Skeletal muscle cell (primary cell): ENCODE measurements at regions not wholly inside any gene's neighbourhood (a gene's known extent, or its start where the extent isn't known, plus 50 kb on each side); places are given as distances from the start of the nearest gene placed in this dataset.

Experiments
- DNase-seq: peaks from one replicate; pipeline ENCODE4 v3.0.0-alpha.2; 2010; ENCODE audit warnings: low read depth
- H3K4me3 ChIP-seq: 2 replicates; pipeline ENCODE4 v1.5.1; 2011; ENCODE audit warnings: low read depth, mild to moderate bottlenecking, control low read depth, low read length, moderate library complexity

DNA sequence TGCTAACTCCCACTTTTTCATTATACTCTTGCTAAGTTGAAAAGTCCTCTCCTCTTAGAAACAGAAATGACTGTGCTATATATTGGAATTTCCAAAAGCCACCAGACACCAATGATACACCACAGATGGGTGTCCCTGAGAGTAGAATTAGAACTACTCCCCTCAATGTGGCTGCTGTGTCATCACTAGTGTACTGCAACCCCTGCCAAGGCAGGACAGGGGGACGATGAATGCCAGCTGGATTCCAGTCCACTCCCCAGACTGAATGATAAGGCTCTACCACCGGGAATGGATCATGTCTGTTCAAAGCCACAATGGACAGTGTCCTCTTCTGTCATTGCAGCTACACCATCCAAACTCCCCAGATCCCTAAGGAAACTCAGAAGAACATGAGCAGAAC, 69.7 kb upstream of the EDNRB start:
- no peak for DNase-seq
- H3K4me3 ChIP-seq = no peak overlapping the region

DNA sequence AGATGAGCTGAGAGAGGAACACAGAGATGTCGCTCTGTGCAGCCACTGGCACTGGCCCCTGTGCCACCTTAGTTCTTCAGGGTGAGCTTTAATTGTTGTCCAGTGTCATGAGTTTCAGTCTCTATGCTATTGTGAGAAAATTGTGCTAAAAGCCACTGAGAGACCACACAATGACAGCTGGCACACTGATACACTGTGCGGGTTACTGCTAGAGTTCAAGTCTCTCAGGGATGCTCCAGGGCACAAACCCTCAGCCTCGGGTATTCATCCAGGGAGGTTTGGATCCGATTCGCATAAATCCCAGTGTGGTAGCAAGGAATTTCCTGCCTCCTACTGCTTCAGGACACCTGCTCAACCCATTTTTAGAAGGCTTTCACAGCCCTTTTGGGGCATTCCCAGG, 68.1 kb upstream of the EDNRB start:
- no peak for DNase-seq
- H3K4me3 ChIP-seq = no peak overlapping the region

DNA sequence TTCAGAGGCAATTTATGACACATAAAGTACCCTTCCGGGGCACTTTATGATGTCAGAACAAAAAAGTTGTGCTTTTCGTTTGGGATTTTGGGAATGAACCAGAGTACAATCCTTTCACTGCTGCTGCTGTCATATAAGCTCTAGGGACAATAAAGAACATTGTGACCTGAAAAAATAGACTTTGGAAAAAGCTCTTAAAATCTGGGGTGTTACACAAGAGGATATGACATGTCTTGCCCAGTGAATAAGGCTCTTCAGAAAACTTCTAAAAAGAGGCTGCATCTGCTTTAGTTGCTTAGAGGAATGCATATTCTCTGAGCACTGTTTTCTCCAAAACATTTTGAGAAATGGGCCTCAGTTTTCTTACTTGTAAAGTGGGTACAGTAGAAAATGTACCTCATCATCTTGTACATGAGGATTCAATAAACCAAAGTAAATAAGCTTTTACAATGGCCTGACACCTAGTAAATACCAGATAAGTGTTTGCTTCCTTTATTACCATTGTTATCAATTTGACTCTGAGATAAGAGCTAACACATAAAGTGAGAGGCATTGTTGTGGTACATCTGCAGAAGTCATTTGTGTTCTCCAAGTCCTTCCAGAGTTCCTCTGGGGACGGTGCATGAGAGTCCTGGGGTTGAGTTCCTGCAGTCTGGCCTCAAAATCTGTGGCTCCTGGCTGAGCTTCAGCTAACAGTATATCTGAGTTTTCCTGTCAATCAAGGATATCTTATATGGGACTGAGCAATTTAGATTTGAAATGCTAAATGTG, 67.4 kb upstream of the EDNRB start:
- H3K4me3 ChIP-seq = no peak overlapping the region
- no peak for DNase-seq

DNA sequence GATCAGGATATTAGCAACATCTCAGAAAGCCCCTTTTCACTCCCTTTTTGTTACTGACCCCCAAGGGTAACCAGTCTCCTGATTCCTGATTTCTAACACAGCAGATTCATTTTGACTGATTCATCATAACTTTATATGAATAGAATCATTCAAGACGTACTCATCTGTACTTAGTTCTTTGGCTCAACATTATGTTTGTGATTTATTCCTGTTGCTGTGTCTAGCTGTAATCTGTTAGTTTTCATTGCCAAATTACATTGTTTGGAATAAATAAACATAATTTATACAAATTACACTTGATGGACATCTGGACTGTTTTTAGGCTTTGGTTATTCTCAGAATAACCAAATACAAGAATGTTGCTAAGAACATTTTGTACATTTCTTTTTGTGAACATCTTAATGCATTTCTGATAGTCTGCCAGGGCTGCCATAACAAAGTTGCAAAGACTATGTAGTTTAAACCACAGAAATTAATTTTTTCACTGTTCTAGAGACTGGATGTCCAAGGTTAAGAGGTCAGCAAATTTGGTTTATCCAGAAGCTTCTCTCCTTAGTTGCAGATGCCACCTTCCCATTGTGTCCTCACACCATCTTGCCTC, 62.8 kb upstream of the EDNRB start:
- no peak for DNase-seq
- H3K4me3 ChIP-seq = no peak overlapping the region

DNA sequence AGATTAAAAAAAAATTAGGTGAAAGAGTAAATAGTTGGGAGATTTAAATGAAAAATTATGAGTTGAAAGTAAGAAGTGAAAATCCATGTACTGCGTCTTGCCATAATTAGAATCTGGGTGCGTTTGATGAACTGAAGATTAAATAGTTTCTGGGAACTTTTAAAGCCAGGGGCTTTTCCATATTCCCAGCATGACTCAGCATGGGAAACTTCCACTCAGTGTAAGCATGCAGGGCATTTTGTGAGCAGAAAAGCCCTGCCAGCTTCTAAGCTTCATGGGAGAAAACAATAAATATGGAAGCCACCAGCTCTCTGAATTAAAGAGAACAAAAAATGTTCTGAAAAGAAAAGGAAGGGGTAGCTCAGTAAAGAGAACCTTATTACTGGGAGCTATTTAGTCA, 62.0 kb upstream of the EDNRB start:
- DNase-seq = peak; percentile 53
- no peak overlapping the region for H3K4me3 ChIP-seq

DNA sequence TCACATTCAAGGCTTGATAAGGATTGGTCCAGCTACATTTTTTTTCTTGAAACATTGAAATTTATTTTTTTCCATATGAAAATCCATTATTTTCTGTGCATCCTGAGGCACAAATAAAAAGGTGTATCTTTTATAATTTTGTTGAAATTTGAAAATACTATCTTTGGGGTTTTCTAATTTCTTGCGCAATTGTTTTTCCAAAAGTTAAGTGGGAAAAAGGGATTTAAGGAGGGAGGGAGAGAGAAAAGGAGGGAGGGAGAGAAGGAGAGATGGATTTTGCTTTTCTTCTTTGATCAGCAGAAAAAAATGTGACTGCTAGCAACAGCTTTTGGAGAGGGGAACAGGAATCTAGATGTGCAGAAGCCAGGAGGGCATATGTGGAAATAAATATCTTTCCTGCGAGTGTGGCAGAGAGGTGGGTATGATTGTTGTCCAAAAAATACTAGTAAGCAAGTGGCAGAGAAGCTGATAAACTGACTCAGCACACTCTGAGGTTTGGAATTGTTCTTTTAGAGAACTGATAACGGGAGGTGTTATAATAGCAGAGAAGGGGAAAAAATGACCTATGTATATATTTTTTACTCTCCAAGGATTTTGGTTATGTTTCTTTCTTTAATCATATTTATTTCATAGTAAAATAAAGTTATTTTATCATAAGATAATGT, 61.2 kb upstream of the EDNRB start:
- DNase-seq = no peak
- no peak overlapping the region for H3K4me3 ChIP-seq

DNA sequence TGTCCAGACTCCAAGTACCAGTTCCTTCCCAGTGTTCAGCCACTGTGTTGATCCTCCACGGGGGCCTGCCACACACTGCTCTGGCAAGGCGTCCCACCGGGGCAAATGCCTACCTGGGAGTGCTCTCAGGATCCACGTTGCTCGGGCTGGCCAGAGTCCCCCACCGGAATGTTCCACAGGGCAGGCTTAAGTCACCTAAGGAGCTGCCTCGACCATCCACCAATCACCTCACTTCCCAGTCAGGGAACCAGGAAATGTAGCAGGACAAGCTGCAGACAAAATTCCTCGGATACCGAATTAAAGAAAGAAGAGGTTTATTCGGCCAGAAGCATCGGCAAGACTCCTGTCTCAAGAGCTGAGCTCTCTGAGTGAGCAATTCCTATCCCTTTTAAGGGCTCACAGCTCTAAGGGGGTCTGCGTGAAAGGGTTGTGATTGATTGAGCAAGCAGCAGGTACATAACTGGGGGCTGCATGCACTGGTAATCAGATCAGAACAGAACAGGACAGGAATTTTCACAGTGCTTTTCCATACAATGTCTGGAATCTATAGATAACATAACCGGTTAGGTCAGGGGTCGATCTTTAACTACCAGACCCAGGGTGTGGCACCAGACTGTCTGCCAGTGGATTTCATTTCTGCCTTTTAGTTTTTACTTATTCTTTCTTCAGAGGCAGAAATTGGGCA, 56.9 kb upstream of the EDNRB start:
- H3K4me3 ChIP-seq = no peak overlapping the region
- no peak for DNase-seq

DNA sequence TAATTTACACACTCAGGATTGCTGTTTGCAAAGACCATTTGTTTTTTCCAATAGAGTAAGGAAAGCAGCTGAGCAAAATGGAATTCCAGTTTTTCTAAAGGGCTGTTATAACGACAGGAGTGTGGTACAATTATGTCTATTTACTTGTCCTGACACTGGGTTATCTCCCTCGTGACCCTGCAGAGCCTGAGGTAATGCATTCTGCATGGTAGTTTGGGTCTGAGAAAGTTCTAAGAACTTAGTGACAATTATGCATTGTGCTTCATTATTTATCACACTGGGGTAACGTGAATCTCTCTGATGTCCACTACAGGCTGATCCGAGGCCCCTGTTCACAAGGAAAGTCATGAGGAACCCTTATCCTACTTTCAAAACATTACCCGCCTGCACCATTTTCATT, 50.7 kb upstream of the EDNRB start:
- no peak for DNase-seq

More for the DNA sequence above, 50.7 kb upstream of the EDNRB start:
- no peak overlapping the region for H3K4me3 ChIP-seq
